ENCODE measurements at regions not wholly inside any gene's neighbourhood (a gene's known extent, or its start where the extent isn't known, plus 50 kb on each side); places are given as distances from the start of the nearest gene placed in this dataset.

- TF ChIP-seq CTCF (IDR thresholded peaks at IDR 0.05; ENCODE audit: insufficient read depth, low read length) (no peak), SPI1 (IDR thresholded peaks at IDR 0.05; ENCODE audit: borderline replicate concordance, low read depth) (no peak), POLR2AphosphoS5 (IDR thresholded peaks at IDR 0.05; ENCODE audit: low read depth) (no peak), GABPA (IDR thresholded peaks at IDR 0.05; ENCODE audit: low read depth) (no peak), REST (IDR thresholded peaks at IDR 0.05; ENCODE audit: insufficient replicate concordance, low read depth) (no peak)
Measured at GRCh38 chr10:55509168-55509567, 708.1 kb upstream of the PCDH15 start.

Data from HL-60 (cell line).